ENCODE measurements at regions not wholly inside any gene's neighbourhood (a gene's known extent, or its start where the extent isn't known, plus 50 kb on each side); places are given as distances from the start of the nearest gene placed in this dataset.

GRCh38 chr3:13167829-13168228 is 94.6 kb upstream of the IQSEC1 start:
- DNase-seq: no peak

GRCh38 chr3:13167064-13167743 is 94.0 kb upstream of the IQSEC1 start:
- DNase-seq: no peak

GRCh38 chr3:13166243-13167063 is 93.2 kb upstream of the IQSEC1 start:
- DNase-seq: no peak

GRCh38 chr3:13165576-13165975 is 92.3 kb upstream of the IQSEC1 start:
- DNase-seq: no peak

GRCh38 chr3:13164893-13165492 is 91.8 kb upstream of the IQSEC1 start:
- DNase-seq: no peak

GRCh38 chr3:13163848-13164382 is 90.7 kb upstream of the IQSEC1 start:
- DNase-seq: no peak

GRCh38 chr3:13162549-13163320 is 89.5 kb upstream of the IQSEC1 start:
- no peak for DNase-seq

GRCh38 chr3:13161771-13162535 is 88.7 kb upstream of the IQSEC1 start:
- DNase-seq: no peak

GRCh38 chr3:13161021-13161759 is 88.0 kb upstream of the IQSEC1 start:
- DNase-seq: no peak

- no peak for DNase-seq
Observed at GRCh38 chr3:13160619-13161018, 87.4 kb upstream of the IQSEC1 start.

GRCh38 chr3:13159890-13160289 is 86.7 kb upstream of the IQSEC1 start:
- DNase-seq: no peak

GRCh38 chr3:13158871-13159270 is 85.6 kb upstream of the IQSEC1 start:
- no peak for DNase-seq

- no peak for DNase-seq
Observed at GRCh38 chr3:13158408-13158807, 85.2 kb upstream of the IQSEC1 start.

- no peak for DNase-seq
Observed at GRCh38 chr3:13157986-13158385, 84.8 kb upstream of the IQSEC1 start.

- no peak for DNase-seq
Observed at GRCh38 chr3:13152826-13153710, 79.8 kb upstream of the IQSEC1 start.

GRCh38 chr3:13150624-13151023 is 77.4 kb upstream of the IQSEC1 start:
- DNase-seq: no peak

GRCh38 chr3:13149330-13150108 is 76.3 kb upstream of the IQSEC1 start:
- DNase-seq: no peak

GRCh38 chr3:13148561-13149329 is 75.5 kb upstream of the IQSEC1 start:
- no peak for DNase-seq

- DNase-seq: no peak
Observed at GRCh38 chr3:13148126-13148525, 74.9 kb upstream of the IQSEC1 start.

Data from GF-D8 (cell line).